GM18511 (cell line): ENCODE measurements at regions not wholly inside any gene's neighbourhood (a gene's known extent, or its start where the extent isn't known, plus 50 kb on each side); places are given as distances from the start of the nearest gene placed in this dataset.

Experiments
- ATAC-seq: cut with Tn5 transposase; IDR thresholded peaks from one replicate; pipeline ENCODE4 v1.9.1; 2021; ENCODE audit warnings: mild to moderate bottlenecking, moderate library complexity; ENCODE audit not compliant: unreplicated experiment

- ATAC-seq, result no peak
These were observed 492.4 kb downstream of the SHISA9 start for GRCh38 chr16:13393816-13394215.

GRCh38 chr16:13394488-13394887 lies 493.1 kb downstream of the SHISA9 start:
- no peak for ATAC-seq

GRCh38 chr16:13397126-13397525 lies 495.7 kb downstream of the SHISA9 start:
- no peak for ATAC-seq

- ATAC-seq, result no peak
These were observed 500.2 kb downstream of the SHISA9 start for GRCh38 chr16:13401641-13402040.

GRCh38 chr16:13402601-13403000 lies 501.2 kb downstream of the SHISA9 start:
- no peak for ATAC-seq

- ATAC-seq, result no peak
These were observed 501.9 kb downstream of the SHISA9 start for GRCh38 chr16:13403326-13403725.

- no peak for ATAC-seq
These were observed 505.8 kb upstream of the ERCC4 start for GRCh38 chr16:13414154-13414553.

GRCh38 chr16:13419589-13419988 lies 500.4 kb upstream of the ERCC4 start:
- ATAC-seq, result no peak

GRCh38 chr16:13421726-13422125 lies 498.2 kb upstream of the ERCC4 start:
- no peak for ATAC-seq

GRCh38 chr16:13425836-13426235 lies 494.1 kb upstream of the ERCC4 start:
- ATAC-seq, result no peak

GRCh38 chr16:13426269-13426668 lies 493.7 kb upstream of the ERCC4 start:
- ATAC-seq, result no peak

GRCh38 chr16:13426736-13427135 lies 493.2 kb upstream of the ERCC4 start:
- ATAC-seq, result no peak

- ATAC-seq, result no peak
These were observed 492.0 kb upstream of the ERCC4 start for GRCh38 chr16:13427943-13428342.

- ATAC-seq, result no peak
These were observed 490.5 kb upstream of the ERCC4 start for GRCh38 chr16:13429416-13429815.

GRCh38 chr16:13435415-13435814 lies 484.5 kb upstream of the ERCC4 start:
- ATAC-seq, result no peak

- no peak for ATAC-seq
These were observed 484.0 kb upstream of the ERCC4 start for GRCh38 chr16:13435873-13436474.

GRCh38 chr16:13436641-13437412 lies 483.1 kb upstream of the ERCC4 start:
- peak; percentile 79 for ATAC-seq

- no peak for ATAC-seq
These were observed 482.6 kb upstream of the ERCC4 start for GRCh38 chr16:13437413-13437795.

GRCh38 chr16:13438064-13438463 lies 481.9 kb upstream of the ERCC4 start:
- ATAC-seq, result no peak

- no peak for ATAC-seq
These were observed 480.2 kb upstream of the ERCC4 start for GRCh38 chr16:13439766-13440165.

GRCh38 chr16:13441675-13442074 lies 478.3 kb upstream of the ERCC4 start:
- peak; percentile 72 for ATAC-seq

- ATAC-seq, result no peak
These were observed 471.6 kb upstream of the ERCC4 start for GRCh38 chr16:13448346-13448745.

GRCh38 chr16:13453325-13453724 lies 466.6 kb upstream of the ERCC4 start:
- ATAC-seq, result no peak
